Stimulated activated CD8-positive, alpha-beta memory T cell treated with anti-CD3 and anti-CD28 coated beads, Interleukin-15, amount 100 ng/mL, for 24 hours (primary cell): ENCODE measurements at regions not wholly inside any gene's neighbourhood (a gene's known extent, or its start where the extent isn't known, plus 50 kb on each side); places are given as distances from the start of the nearest gene placed in this dataset.
"Not testable (repeated sequence)": the region's sequence is repeated elsewhere in the genome, so short reads cannot be mapped to it uniquely, and the experiment has no call there.

Source experiments
- DNase-seq: peaks from one replicate; pipeline ENCODE4 v3.0.0-alpha.2; 2020; ENCODE audit warnings: low read depth

- no peak for DNase-seq
Observed at GRCh38 chr2:144975881-144976280, 456.0 kb upstream of the ZEB2 start.

- DNase-seq = no peak
Observed at GRCh38 chr2:144972676-144973075, 452.8 kb upstream of the ZEB2 start.

- no peak for DNase-seq
Observed at GRCh38 chr2:144971786-144972335, 451.9 kb upstream of the ZEB2 start.

DNA sequence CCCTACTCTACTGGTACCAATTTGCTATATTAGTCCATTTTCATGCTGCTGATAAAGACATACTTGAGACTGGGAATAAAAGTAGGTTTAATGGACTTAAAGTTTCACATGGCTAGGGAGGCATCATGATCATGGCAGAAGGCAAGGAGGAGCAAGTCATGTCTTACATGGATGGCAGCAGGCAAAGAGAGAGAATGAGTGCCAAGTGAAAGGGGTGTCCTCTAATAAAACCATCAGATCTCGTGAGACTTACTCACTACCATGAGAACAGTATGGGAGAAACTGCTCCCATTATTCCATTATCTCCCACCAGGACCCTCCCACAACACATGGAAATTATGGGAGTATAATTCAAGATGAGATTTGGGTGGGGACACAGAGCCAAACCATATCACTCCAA is 450.5 kb upstream of the ZEB2 start:
- not testable (repeated sequence) for DNase-seq

DNA sequence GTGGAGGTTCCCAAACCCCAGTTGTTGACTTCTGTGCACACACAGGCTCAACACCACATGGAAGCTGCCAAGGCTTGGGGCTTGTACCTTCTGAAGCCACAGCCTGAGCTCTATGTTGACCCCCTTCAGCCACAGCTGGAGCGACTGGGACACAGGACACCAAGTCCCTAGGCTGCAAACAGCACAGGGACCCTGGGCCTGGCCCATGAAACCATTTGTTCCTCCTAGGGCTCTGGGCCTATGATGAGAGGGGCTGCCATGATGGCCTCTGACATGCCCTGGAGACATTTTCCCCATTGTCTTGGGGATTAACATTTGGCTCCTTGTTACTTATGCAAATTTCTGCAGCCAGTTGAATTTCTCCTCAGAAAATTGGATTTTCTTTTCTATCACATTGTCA is 449.6 kb upstream of the ZEB2 start:
- not testable (repeated sequence) for DNase-seq

GRCh38 chr2:144967961-144968360 is 448.0 kb upstream of the ZEB2 start:
- no peak for DNase-seq

DNA sequence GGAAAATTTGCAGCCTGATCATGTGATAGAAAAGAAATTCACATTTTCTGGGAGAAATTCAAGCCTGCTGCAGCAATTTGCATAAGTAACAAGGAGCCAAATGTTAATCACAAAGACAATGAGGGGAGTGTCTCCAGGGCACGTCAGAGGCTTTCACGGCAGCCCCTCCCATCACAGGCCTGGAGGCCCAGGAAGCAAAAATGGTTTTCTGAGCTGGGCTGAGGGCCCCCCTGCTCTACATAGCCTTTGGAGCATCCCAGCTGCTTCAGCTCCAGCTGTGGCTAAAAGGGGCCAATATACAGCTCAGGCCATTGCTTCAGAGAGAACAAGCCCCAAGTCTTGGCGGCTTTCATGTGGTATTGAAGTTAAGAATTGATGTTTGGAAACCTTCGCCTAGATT is 445.3 kb upstream of the ZEB2 start:
- no peak for DNase-seq

GRCh38 chr2:144963031-144963430 is 443.1 kb upstream of the ZEB2 start:
- DNase-seq = no peak

- no peak for DNase-seq
Observed at GRCh38 chr2:144959416-144959815, 439.5 kb upstream of the ZEB2 start.

- DNase-seq = no peak
Observed at GRCh38 chr2:144950899-144951560, 431.1 kb upstream of the ZEB2 start.

DNA sequence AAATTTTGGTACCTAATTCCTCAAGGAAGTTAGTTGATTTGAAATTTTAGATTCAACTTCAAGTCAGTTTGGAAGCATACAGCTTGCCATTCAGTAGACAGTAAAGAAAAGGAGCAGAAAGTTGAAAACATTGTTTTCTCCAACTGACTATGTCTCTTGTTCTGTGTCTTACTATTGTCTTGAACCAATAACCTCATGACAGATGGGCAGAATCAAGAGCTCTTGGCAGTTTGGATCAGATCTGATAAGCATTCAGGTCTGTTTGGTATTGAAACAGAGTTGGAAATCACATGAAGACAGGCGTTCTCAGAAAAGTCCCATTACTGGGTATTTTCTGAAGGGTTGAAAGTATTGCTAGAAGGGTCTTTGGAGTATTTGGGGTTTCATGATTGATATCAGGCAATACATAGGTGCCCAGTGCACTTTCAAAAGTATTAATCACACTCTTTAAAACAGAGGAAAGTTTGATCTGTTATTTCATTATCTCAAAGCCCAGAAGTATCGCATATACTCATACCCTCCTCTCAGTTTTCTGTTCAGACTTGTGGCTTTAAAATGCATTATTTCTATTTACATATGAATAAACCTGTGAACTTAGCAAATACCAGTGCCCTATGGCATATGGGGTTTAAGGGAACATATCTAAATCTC is 428.4 kb upstream of the ZEB2 start:
- no peak for DNase-seq

DNA sequence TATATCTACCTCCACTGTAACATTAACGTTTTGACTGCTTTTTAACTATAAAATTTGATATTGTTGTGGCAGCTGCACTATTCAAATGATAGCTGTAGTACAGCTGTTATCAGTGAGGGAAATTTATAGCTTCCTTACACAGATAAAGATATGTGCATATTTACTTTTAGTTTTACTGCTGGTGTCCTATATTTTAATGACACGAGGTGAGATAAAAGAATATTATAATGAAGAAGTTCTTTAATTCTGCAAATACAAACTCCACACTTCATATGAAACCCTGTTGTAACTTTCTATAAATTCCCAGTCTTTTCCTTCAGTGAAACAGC is 427.8 kb upstream of the ZEB2 start:
- DNase-seq = no peak

GRCh38 chr2:144946263-144946662 is 426.3 kb upstream of the ZEB2 start:
- DNase-seq = no peak

GRCh38 chr2:144944546-144945220 is 424.8 kb upstream of the ZEB2 start:
- no peak for DNase-seq

GRCh38 chr2:144943986-144944385 is 424.1 kb upstream of the ZEB2 start:
- DNase-seq = no peak

GRCh38 chr2:144943293-144943941 is 423.5 kb upstream of the ZEB2 start:
- DNase-seq = no peak

GRCh38 chr2:144942516-144943256 is 422.8 kb upstream of the ZEB2 start:
- DNase-seq = no peak

DNA sequence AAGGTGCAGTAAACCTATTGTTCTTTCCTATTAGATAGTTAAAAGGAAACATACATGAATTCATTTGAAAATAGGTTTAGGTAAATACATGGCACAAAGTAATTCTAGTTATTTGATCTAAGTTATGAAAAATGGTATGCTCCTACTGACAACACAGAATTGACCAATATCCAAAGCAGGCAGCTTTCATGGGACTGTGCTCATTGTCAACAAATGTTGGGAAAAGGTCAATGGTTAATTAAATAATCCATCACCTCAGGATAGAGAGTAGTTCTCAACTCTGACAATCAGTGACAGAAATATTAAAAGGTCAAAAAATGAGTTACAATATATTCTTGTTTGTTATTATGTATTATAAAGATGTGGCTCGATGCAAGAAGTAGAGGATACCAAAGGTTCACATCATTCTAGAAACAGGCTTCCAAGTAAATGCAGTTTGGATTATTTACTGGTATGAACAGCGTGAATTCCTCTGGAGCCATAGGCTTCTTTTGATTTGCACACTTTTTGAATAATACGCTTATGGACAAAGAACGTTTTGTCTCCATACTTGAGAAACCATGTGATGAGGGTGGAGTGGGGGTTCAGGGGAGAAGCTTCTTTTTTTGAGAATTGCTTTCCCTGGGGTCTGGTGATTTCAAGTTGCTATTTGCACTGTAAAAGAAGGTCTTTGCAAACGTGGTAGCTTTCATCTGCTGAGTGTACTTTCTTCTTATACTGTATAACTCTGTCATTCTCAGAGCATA is 422.0 kb upstream of the ZEB2 start:
- no peak for DNase-seq

DNA sequence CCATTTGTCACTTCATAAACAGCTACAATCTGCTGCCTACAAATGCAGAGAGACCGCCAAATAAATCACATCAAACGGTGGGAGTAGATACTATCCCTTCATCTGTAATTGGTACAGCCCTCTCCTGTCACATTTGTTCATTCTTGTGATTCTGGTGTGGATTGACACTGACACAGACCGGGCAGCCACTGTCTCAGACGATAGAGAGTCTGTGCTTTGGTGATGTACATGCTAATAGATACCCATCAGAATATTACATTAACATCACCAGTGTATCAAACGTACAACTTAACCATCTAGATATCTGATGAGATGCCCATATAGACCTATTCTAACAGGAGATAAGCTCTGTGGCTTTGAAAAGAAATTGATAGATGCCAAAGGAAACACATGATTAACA is 419.7 kb upstream of the ZEB2 start:
- no peak for DNase-seq

DNA sequence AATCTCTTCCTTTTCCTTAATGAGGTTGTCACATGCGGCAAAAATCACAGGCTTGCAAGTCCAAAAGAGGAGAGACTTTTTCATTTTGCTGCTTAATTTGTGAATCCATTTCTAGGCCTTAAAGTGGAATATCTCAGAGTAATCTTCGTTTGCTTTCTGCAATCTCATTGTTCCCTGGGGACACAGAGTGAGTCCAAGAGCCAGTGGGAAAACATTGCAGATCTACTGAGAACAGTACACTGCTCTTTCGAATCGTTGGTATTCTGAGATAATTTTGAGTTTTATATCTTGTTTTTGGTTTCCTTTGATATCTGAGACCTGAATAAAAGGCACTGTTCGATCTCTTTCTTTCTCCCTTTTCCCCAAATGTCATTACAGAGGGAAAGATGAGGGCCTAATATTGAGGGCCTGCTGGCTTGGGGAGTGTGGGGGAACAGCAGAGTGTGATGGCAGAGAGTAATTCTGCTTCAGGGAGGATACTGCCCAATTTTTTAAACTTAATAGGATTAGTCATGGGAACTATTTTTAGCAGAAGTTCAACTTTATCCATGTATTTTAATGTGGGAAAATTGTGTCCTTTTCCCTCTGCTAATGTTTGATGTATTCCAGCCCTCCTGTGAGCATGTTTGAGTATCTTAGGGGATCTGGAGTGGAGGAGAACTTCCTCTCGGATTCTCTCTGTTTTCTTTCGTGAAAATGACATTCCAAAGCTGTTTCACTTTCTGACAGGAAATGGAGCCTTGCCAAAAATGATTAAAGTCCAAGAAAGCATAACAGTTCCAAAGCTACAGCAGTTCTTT is 418.2 kb upstream of the ZEB2 start:
- no peak for DNase-seq

- no peak for DNase-seq
Observed at GRCh38 chr2:144937066-144937465, 417.1 kb upstream of the ZEB2 start.
